ENCODE measurements at regions not wholly inside any gene's neighbourhood (a gene's known extent, or its start where the extent isn't known, plus 50 kb on each side); places are given as distances from the start of the nearest gene placed in this dataset.

DNA sequence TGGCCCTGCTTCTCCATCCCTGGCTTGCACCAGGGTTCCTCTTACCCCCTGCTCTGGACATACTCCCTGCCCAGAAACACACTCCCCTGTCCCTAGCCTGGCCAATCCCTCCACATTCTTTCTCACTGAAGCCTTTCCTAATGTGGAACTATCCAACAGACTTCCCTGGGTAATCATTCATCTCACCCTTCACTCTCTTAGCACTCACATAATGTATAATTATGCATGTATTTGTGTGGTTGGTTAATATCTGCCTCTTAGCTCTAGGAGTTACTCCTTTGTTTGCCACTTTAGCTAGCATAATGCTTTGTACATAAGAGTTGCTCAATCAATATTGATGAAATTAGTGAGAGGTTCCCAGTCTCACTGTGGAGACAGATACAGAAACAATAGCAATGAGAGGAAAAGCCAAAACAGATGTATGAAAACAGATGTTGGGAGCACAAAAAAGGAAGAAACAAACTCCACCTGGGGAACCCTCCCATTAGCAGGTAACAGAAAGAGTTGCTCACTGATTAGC lies 76.9 kb upstream of the WARS2 start:
- CTCF ChIA-PET = no interaction called here
- TF ChIP-seq, protein P1, sequence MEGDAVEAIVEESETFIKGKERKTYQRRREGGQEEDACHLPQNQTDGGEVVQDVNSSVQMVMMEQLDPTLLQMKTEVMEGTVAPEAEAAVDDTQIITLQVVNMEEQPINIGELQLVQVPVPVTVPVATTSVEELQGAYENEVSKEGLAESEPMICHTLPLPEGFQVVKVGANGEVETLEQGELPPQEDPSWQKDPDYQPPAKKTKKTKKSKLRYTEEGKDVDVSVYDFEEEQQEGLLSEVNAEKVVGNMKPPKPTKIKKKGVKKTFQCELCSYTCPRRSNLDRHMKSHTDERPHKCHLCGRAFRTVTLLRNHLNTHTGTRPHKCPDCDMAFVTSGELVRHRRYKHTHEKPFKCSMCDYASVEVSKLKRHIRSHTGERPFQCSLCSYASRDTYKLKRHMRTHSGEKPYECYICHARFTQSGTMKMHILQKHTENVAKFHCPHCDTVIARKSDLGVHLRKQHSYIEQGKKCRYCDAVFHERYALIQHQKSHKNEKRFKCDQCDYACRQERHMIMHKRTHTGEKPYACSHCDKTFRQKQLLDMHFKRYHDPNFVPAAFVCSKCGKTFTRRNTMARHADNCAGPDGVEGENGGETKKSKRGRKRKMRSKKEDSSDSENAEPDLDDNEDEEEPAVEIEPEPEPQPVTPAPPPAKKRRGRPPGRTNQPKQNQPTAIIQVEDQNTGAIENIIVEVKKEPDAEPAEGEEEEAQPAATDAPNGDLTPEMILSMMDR (IDR thresholded peaks at IDR 0.05; ENCODE audit: insufficient read depth, low read length, missing control alignments) = no peak
- DNase-seq (ENCODE audit: low read depth, low spot score) = no peak
- POLR2A ChIA-PET = no interaction called here
- no peak overlapping the region for H3K4me3 ChIP-seq (ENCODE audit: low read depth, low read length)

DNA sequence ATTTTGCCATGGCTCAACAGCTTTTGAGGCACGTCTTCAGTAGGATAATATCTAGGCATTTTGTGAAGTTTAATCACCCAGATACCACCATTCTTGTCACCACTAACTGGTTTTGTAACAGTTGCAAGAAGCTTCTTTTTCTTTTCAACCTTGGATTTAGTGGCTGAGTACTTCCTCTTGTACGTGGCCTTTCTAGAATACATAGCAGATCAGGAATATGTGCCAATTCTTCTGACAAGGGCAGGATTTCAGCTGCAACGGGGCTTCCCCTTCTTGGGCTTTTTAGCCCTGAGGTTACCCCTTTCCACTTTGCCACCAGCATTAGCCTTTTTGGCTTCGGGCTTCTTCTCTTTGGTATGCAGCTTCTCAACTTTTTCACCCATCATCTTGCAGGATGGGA lies 79.3 kb upstream of the WARS2 start:
- ChIA-PET POLR2A (no interaction called here), CTCF (interaction anchor here (3.3 kb wide), 1 partner anchor 55 kb away, joined by 12 read pairs; no protein-coding TSS in a partner anchor)
- TF ChIP-seq, protein P1 (IDR thresholded peaks at IDR 0.05; ENCODE audit: insufficient read depth, low read length, missing control alignments) = no peak
- H3K4me3 ChIP-seq (ENCODE audit: low read depth, low read length) = no peak overlapping the region
- no peak for DNase-seq (ENCODE audit: low read depth, low spot score)

DNA sequence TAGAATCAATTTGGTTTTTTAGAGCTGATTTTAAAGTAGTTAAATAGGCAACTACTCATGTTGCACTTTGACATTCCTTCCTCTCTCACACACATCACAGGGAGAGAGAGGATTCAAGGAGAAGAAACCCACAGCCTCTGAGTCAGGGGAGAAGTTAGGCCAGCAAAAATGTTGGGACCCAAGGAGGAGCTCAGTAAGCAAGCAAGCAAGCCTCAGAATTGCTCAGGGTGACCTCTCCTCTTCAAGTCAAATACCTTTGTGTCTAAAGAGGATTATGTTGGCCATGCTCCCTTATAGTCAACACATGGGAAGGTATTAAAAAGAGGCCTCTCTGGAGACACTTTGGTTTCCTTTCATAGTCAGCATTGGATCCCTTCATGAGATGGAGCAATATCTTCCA lies 80.5 kb upstream of the WARS2 start:
- ChIA-PET POLR2A (interaction anchor here (0.5 kb wide), 1 partner anchor 268 kb away, joined by 3 read pairs; no protein-coding TSS in a partner anchor), CTCF (interaction anchor here (3.3 kb wide), 1 partner anchor 54 kb away, joined by 12 read pairs; no protein-coding TSS in a partner anchor)
- DNase-seq (ENCODE audit: low read depth, low spot score) = peak; percentile 77
- TF ChIP-seq, protein P1 (IDR thresholded peaks at IDR 0.05; ENCODE audit: insufficient read depth, low read length, missing control alignments) = no peak
- no peak overlapping the region for H3K4me3 ChIP-seq (ENCODE audit: low read depth, low read length)

DNA sequence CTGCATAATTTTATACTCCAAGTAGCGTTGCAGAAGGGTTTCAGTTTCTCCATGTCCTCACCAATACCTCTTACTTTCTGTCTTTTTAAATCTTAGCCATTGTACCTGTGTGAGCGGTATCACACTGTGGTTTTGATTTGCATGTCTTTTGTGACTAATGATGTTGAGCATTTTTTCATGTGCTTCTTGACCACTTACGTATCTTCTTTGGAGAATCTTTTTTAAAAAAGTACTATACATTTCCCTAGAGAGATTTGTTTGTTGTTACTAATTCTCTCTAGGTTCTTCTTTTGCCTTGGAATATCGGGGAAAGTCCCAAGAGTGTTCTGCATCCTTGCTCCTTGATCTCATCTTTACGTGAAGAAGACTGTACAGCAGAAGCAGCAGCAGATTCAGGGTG lies 81.8 kb upstream of the WARS2 start:
- no peak overlapping the region for H3K4me3 ChIP-seq (ENCODE audit: low read depth, low read length)
- POLR2A ChIA-PET = no interaction called here
- TF ChIP-seq, protein P1 (IDR thresholded peaks at IDR 0.05; ENCODE audit: insufficient read depth, low read length, missing control alignments) = no peak
- no peak for DNase-seq (ENCODE audit: low read depth, low spot score)
- CTCF ChIA-PET = interaction anchor here (3.3 kb wide), 1 partner anchor 53 kb away, joined by 12 read pairs; no protein-coding TSS in a partner anchor

DNA sequence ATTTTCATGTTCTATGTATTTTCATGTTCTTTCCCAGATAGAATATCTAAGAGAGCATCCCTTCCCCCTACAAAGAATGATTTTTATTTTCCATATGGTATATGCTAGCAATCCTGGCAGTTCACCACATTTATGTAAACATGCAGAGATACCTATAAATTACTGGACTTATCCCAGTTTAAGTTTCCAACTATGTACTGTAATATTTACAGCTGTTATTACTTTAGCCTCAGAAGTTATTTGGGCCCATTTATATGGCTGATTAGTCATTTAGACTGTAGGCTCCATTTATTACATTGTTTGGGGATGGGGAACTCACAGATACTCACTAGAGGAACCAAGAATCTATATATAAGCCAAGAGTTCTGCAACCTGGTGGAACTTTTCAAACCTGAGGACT lies 84.8 kb upstream of the WARS2 start:
- no peak overlapping the region for H3K4me3 ChIP-seq (ENCODE audit: low read depth, low read length)
- no peak for DNase-seq (ENCODE audit: low read depth, low spot score)
- POLR2A ChIA-PET = no interaction called here
- CTCF ChIA-PET = no interaction called here
- TF ChIP-seq, protein P1 (IDR thresholded peaks at IDR 0.05; ENCODE audit: insufficient read depth, low read length, missing control alignments) = no peak

DNA sequence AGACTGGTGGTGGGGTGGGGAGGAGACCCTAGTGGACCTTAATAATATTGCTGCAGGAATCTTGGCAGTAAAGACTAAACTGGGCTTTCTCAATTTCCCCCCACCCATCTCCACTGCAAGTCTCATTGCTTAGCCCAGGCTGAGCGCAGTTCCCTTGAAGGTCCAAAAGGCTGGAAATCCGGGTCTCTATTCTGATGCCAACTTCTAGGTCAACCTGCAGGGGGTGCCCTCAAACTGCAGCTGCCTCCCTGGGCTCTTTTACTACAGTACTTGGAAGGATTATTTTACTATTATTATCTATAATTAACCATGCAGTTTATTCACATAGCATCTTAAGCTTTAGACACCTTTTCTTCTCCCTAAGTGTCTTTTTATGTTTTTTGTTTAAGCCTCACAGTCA lies 85.4 kb upstream of the WARS2 start:
- POLR2A ChIA-PET = no interaction called here
- CTCF ChIA-PET = interaction anchor here (1.7 kb wide), 1 partner anchor 49 kb away, joined by 7 read pairs; no protein-coding TSS in a partner anchor
- DNase-seq (ENCODE audit: low read depth, low spot score) = no peak
- H3K4me3 ChIP-seq (ENCODE audit: low read depth, low read length) = no peak overlapping the region
- TF ChIP-seq, protein P1 (IDR thresholded peaks at IDR 0.05; ENCODE audit: insufficient read depth, low read length, missing control alignments) = no peak

Measured in AG04449 (cell line).